Liver (tissue), 8 donors: ENCODE measurements at regions not wholly inside any gene's neighbourhood (a gene's known extent, or its start where the extent isn't known, plus 50 kb on each side); places are given as distances from the start of the nearest gene placed in this dataset.

Experiments used
- DNase-seq: peaks from one replicate; pipeline ENCODE4 v3.0.0-alpha.2; 2017; ENCODE audit warnings: low spot score
- H3K27ac ChIP-seq, 2 donors: one replicate each; pipeline ENCODE4 v1.7.0; 2013; ENCODE audit warnings: inconsistent platforms in 2 of 2, low read length in 2 of 2, control low read depth in 1 of 2, low read depth in 1 of 2, mild to moderate bottlenecking in 1 of 2
- H3K27me3 ChIP-seq, 4 donors: one replicate each; pipeline versions ENCODE4 v1.6.1 to v1.7.0; 2013; ENCODE audit warnings: low read length in 3 of 4, inconsistent platforms in 1 of 4, mild to moderate bottlenecking in 1 of 4, moderate library complexity in 1 of 4; ENCODE audit not compliant: control insufficient read depth in 4 of 4, insufficient read depth in 4 of 4
- H3K36me3 ChIP-seq, 4 donors: one replicate each; pipeline versions ENCODE4 v1.6.1 to v1.7.0; 2013; ENCODE audit warnings: low read length in 3 of 4, mild to moderate bottlenecking in 3 of 4, low read depth in 1 of 4, moderate library complexity in 1 of 4; ENCODE audit not compliant: control insufficient read depth in 4 of 4, insufficient read depth in 3 of 4
- H3K4me1 ChIP-seq, 4 donors: one replicate each; pipeline versions ENCODE4 v1.6.1 to v1.7.0; 2013; ENCODE audit warnings: low read length in 3 of 4, mild to moderate bottlenecking in 3 of 4, moderate library complexity in 1 of 4; ENCODE audit not compliant: control insufficient read depth in 4 of 4, insufficient read depth in 4 of 4
- H3K4me3 ChIP-seq, 3 donors: one replicate each; pipeline versions ENCODE4 v1.6.1 to v1.7.0; 2013; ENCODE audit warnings: low read length in 3 of 3, control low read depth in 1 of 3, low read depth in 1 of 3, mild to moderate bottlenecking in 1 of 3
- H3K9ac ChIP-seq, 2 donors: one replicate each; pipeline ENCODE4 v1.7.0; 2013; ENCODE audit warnings: low read length in 2 of 2, mild to moderate bottlenecking in 2 of 2, moderate library complexity in 2 of 2, control low read depth in 1 of 2, low read depth in 1 of 2
- H3K9me3 ChIP-seq, 4 donors: one replicate each; pipeline versions ENCODE4 v1.6.1 to v1.7.0; 2013; ENCODE audit warnings: low read length in 3 of 4; ENCODE audit not compliant: control insufficient read depth in 4 of 4
- EGR1 ChIP-seq, 2 donors: IDR thresholded peaks; 2 replicates each; pipeline ENCODE4 v1.6.1; 2016 to 2018; ENCODE audit warnings: antibody characterized with exemption in 2 of 2, low read depth in 2 of 2
- FOXA2 ChIP-seq: IDR thresholded peaks from 2 replicates; pipeline ENCODE4 v1.6.1; 2016; ENCODE audit warnings: antibody characterized with exemption
- GABPA ChIP-seq, 2 donors: IDR thresholded peaks in 1 of 2; conservative IDR thresholded peaks in 1 of 2; 2 replicates each; pipeline ENCODE4 v1.6.1; 2016; ENCODE audit warnings: antibody characterized with exemption in 2 of 2, mild to moderate bottlenecking in 1 of 2, moderate library complexity in 1 of 2
- HNF4A ChIP-seq, 2 donors: conservative IDR thresholded peaks; 2 replicates each; pipeline ENCODE4 v1.6.1; 2016; ENCODE audit warnings: antibody characterized with exemption in 2 of 2, mild to moderate bottlenecking in 2 of 2
- JUND ChIP-seq, 2 donors: IDR thresholded peaks; 2 replicates each; pipeline ENCODE4 v1.6.1; 2016; ENCODE audit warnings: antibody characterized with exemption in 2 of 2
- RAD21 ChIP-seq, 2 donors: IDR thresholded peaks; 2 replicates each; pipeline ENCODE4 v1.6.1; 2016; ENCODE audit warnings: antibody characterized with exemption in 2 of 2, mild to moderate bottlenecking in 2 of 2
- YY1 ChIP-seq: IDR thresholded peaks from 2 replicates; pipeline ENCODE4 v1.6.1; 2016; ENCODE audit warnings: antibody characterized with exemption, mild to moderate bottlenecking
- WGBS: extraction: QIAGEN DNeasy Blood & Tissue Kit; methylation state at CpG from one replicate; pipeline ENCODE4 v1.1.7; 2013; 5-methylcytosine and 5-hydroxymethylcytosine counted together
- TF ChIP-seq, protein P1 (sequence below): IDR thresholded peaks from 2 replicates; pipeline ENCODE4 v1.6.1; 2016; ENCODE audit warnings: antibody characterized with exemption
- TF ChIP-seq, protein P2 (sequence below): IDR thresholded peaks from 2 replicates; pipeline ENCODE4 v1.6.1; 2016; ENCODE audit warnings: antibody characterized with exemption
- TF ChIP-seq, protein P3 (sequence below): fragments of 150-350 bp; IDR thresholded peaks from 2 replicates; pipeline ENCODE4 v1.5.1; 2017; ENCODE audit warnings: improper control_type of control experiment, low read depth, low read length; ENCODE audit not compliant: missing input control
- TF ChIP-seq, protein P4 (sequence below): IDR thresholded peaks from 2 replicates; pipeline ENCODE4 v1.6.1; 2016; ENCODE audit warnings: antibody characterized with exemption, mild to moderate bottlenecking
- TF ChIP-seq, protein P5 (sequence below): IDR thresholded peaks from 2 replicates; pipeline ENCODE4 v1.6.1; 2016; ENCODE audit warnings: antibody characterized with exemption
- donor health status: healthy.
- donor health status: healthy.
- donor health status: healthy.
- donor health status: healthy.
- donor health status: healthy.

DNA sequence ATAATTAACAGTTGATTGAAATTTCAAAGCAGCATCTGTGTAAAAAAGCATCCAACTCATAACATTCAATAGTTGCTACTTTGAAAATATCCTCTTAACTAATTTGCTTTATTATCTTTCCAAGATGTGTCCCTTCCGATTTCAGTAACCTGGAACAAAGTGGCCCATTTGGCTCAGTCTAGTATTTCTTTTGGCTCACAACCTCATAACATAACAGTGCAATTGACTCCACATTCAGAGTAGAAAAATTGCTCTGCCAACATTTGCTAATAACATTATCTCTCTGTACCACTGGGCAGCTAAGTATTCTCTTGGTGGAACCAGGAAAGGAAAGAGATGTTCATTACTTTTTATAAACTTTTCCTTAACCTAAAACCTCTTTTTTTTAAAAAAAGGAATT is 571.1 kb upstream of the ARGLU1 start:
- Histone ChIP-seq H3K9me3 (no peaks in the 10 kb centered on the region), H3K4me3 (no peak overlapping the region), H3K36me3 (no peaks in the 10 kb centered on the region), H3K4me1 (peaks cover 0 to 4% (median under 1%) of the 10 kb centered on the region in 4 donors), H3K9ac (no peak overlapping the region), H3K27ac (no peak overlapping the region), H3K27me3 (no peaks in the 10 kb centered on the region)
- 31% methylated on average over 1 of the region's 1 CpG for WGBS
- TF ChIP-seq, protein P1, sequence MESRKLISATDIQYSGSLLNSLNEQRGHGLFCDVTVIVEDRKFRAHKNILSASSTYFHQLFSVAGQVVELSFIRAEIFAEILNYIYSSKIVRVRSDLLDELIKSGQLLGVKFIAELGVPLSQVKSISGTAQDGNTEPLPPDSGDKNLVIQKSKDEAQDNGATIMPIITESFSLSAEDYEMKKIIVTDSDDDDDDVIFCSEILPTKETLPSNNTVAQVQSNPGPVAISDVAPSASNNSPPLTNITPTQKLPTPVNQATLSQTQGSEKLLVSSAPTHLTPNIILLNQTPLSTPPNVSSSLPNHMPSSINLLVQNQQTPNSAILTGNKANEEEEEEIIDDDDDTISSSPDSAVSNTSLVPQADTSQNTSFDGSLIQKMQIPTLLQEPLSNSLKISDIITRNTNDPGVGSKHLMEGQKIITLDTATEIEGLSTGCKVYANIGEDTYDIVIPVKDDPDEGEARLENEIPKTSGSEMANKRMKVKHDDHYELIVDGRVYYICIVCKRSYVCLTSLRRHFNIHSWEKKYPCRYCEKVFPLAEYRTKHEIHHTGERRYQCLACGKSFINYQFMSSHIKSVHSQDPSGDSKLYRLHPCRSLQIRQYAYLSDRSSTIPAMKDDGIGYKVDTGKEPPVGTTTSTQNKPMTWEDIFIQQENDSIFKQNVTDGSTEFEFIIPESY: no peak
- TF ChIP-seq, protein P2, sequence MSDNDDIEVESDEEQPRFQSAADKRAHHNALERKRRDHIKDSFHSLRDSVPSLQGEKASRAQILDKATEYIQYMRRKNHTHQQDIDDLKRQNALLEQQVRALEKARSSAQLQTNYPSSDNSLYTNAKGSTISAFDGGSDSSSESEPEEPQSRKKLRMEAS: no peak
- TF ChIP-seq, protein P3, sequence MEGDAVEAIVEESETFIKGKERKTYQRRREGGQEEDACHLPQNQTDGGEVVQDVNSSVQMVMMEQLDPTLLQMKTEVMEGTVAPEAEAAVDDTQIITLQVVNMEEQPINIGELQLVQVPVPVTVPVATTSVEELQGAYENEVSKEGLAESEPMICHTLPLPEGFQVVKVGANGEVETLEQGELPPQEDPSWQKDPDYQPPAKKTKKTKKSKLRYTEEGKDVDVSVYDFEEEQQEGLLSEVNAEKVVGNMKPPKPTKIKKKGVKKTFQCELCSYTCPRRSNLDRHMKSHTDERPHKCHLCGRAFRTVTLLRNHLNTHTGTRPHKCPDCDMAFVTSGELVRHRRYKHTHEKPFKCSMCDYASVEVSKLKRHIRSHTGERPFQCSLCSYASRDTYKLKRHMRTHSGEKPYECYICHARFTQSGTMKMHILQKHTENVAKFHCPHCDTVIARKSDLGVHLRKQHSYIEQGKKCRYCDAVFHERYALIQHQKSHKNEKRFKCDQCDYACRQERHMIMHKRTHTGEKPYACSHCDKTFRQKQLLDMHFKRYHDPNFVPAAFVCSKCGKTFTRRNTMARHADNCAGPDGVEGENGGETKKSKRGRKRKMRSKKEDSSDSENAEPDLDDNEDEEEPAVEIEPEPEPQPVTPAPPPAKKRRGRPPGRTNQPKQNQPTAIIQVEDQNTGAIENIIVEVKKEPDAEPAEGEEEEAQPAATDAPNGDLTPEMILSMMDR: no peak
- no peak for TF ChIP-seq RAD21 (IDR thresholded peaks at IDR 0.05)
- TF ChIP-seq HNF4A (conservative IDR thresholded peaks at IDR 0.05): no peak
- no peak for TF ChIP-seq JUND (IDR thresholded peaks at IDR 0.05)
- TF ChIP-seq EGR1 (IDR thresholded peaks at IDR 0.05; ENCODE audit: low read depth in 2 of 2): no peak
- no peak for TF ChIP-seq GABPA (IDR thresholded peaks at IDR 0.05 in 1 of 2, conservative IDR thresholded peaks at IDR 0.05 in 1 of 2)
- TF ChIP-seq, protein P4, sequence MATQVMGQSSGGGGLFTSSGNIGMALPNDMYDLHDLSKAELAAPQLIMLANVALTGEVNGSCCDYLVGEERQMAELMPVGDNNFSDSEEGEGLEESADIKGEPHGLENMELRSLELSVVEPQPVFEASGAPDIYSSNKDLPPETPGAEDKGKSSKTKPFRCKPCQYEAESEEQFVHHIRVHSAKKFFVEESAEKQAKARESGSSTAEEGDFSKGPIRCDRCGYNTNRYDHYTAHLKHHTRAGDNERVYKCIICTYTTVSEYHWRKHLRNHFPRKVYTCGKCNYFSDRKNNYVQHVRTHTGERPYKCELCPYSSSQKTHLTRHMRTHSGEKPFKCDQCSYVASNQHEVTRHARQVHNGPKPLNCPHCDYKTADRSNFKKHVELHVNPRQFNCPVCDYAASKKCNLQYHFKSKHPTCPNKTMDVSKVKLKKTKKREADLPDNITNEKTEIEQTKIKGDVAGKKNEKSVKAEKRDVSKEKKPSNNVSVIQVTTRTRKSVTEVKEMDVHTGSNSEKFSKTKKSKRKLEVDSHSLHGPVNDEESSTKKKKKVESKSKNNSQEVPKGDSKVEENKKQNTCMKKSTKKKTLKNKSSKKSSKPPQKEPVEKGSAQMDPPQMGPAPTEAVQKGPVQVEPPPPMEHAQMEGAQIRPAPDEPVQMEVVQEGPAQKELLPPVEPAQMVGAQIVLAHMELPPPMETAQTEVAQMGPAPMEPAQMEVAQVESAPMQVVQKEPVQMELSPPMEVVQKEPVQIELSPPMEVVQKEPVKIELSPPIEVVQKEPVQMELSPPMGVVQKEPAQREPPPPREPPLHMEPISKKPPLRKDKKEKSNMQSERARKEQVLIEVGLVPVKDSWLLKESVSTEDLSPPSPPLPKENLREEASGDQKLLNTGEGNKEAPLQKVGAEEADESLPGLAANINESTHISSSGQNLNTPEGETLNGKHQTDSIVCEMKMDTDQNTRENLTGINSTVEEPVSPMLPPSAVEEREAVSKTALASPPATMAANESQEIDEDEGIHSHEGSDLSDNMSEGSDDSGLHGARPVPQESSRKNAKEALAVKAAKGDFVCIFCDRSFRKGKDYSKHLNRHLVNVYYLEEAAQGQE: no peak
- DNase-seq: no peak

DNA sequence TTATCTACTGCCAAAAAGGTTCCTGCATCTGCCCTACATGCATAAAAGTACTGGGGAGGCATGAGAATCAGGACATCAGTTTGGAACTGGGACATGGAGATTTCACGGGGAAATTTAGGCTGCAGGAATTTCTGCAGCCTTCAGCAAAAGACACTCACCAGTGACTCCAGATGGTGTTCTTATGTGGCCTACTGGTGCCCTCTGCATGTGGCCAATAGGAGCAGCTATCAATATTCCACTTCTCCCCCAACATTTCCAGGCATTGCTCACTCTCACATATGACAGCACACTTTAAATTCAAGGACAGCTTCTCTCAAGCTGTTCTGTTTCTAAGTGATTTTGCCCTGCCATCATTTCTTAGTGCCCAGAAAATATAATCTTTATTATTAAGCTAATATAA is 570.5 kb upstream of the ARGLU1 start:
- Histone ChIP-seq H3K27me3 (no peaks in the 10 kb centered on the region), H3K36me3 (no peaks in the 10 kb centered on the region), H3K4me3 (no peak overlapping the region), H3K4me1 (peaks cover 0 to 4% (median under 1%) of the 10 kb centered on the region in 4 donors), H3K9ac (no peak overlapping the region), H3K27ac (no peak overlapping the region), H3K9me3 (no peaks in the 10 kb centered on the region)
- no peak for TF ChIP-seq YY1
- TF ChIP-seq, protein P5, sequence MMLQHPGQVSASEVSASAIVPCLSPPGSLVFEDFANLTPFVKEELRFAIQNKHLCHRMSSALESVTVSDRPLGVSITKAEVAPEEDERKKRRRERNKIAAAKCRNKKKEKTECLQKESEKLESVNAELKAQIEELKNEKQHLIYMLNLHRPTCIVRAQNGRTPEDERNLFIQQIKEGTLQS: no peak
- TF ChIP-seq, protein P2: no peak
- TF ChIP-seq FOXA2: no peak
- TF ChIP-seq EGR1 (IDR thresholded peaks at IDR 0.05; ENCODE audit: low read depth in 2 of 2): no peak
- 78% methylated on average over 1 of the region's 1 CpG for WGBS
- DNase-seq: no peak
